Left ventricle myocardium superior (tissue), 1 donor: ENCODE measurements at regions not wholly inside any gene's neighbourhood (a gene's known extent, or its start where the extent isn't known, plus 50 kb on each side); places are given as distances from the start of the nearest gene placed in this dataset.

Experiments used
- ATAC-seq: fragments of 200-7000 bp; cut with Tn5 transposase; one replicate; pipeline ENCODE4 v1.9.1; 2020; ENCODE audit warnings: mild to moderate bottlenecking, moderate library complexity
- DNase-seq: peaks from one replicate; pipeline ENCODE4 v3.0.0-alpha.2; 2020
- intact Hi-C: fragments of 100-400 bp; cut with micrococcal nuclease; formaldehyde crosslinking; loops from one replicate; pipeline ENCODE4 v1.11.0; 2022
- donor health status: DM: no; HTN: yes; CAD: no; lungs with severe emphysema.

GRCh38 chr14:71721791-71722190 lies 210.4 kb upstream of the RGS6 start:
- DNase-seq (no peak), ATAC-seq (no peak)
- intact Hi-C loops: no loop called here

GRCh38 chr14:71722885-71723284 lies 209.3 kb upstream of the RGS6 start:
- intact Hi-C loops: no loop called here
- DNase-seq (no peak), ATAC-seq (no peak)

GRCh38 chr14:71725922-71726579 lies 206.2 kb upstream of the RGS6 start:
- ATAC-seq (no peak), DNase-seq (no peak)
- intact Hi-C loops: no loop called here

GRCh38 chr14:71726580-71727021 lies 205.6 kb upstream of the RGS6 start:
- DNase-seq: no peak
- intact Hi-C loops: no loop called here
- no peak for ATAC-seq

- DNase-seq: no peak
These were observed 203.8 kb upstream of the RGS6 start for GRCh38 chr14:71728386-71728785.

GRCh38 chr14:71729596-71729995 lies 202.6 kb upstream of the RGS6 start:
- intact Hi-C loops: no loop called here
- no peak for ATAC-seq

More at GRCh38 chr14:71728386-71728785, 203.8 kb upstream of the RGS6 start:
- intact Hi-C loops: no loop called here
- no peak for ATAC-seq

GRCh38 chr14:71730471-71730870 lies 201.8 kb upstream of the RGS6 start:
- ATAC-seq (no peak), DNase-seq (no peak)
- intact Hi-C loops: no loop called here

More at GRCh38 chr14:71729596-71729995, 202.6 kb upstream of the RGS6 start:
- DNase-seq: no peak

- intact Hi-C loops: no loop called here
- DNase-seq (no peak), ATAC-seq (no peak)
These were observed 201.1 kb upstream of the RGS6 start for GRCh38 chr14:71731096-71731495.

GRCh38 chr14:71733210-71733883 lies 198.9 kb upstream of the RGS6 start:
- DNase-seq: no peak
- ATAC-seq: no peak
- intact Hi-C loops: no loop called here

- DNase-seq (no peak), ATAC-seq (no peak)
- intact Hi-C loops: no loop called here
These were observed 198.2 kb upstream of the RGS6 start for GRCh38 chr14:71734076-71734475.

GRCh38 chr14:71734885-71735284 lies 197.3 kb upstream of the RGS6 start:
- intact Hi-C loops: no loop called here
- ATAC-seq: no peak

GRCh38 chr14:71737760-71738159 lies 194.5 kb upstream of the RGS6 start:
- no peak for DNase-seq
- intact Hi-C loops: no loop called here
- no peak for ATAC-seq

More at GRCh38 chr14:71734885-71735284, 197.3 kb upstream of the RGS6 start:
- DNase-seq: no peak

- ATAC-seq (no peak), DNase-seq (no peak)
- intact Hi-C loops: no loop called here
These were observed 192.8 kb upstream of the RGS6 start for GRCh38 chr14:71739273-71739990.

GRCh38 chr14:71741241-71741640 lies 191.0 kb upstream of the RGS6 start:
- no peak for DNase-seq
- ATAC-seq: no peak
- intact Hi-C loops: no loop called here

GRCh38 chr14:71742485-71742884 lies 189.7 kb upstream of the RGS6 start:
- ATAC-seq (no peak), DNase-seq (no peak)
- intact Hi-C loops: no loop called here

GRCh38 chr14:71745072-71745471 lies 187.2 kb upstream of the RGS6 start:
- intact Hi-C loops: no loop called here
- ATAC-seq (no peak), DNase-seq (no peak)

- no peak for DNase-seq
- intact Hi-C loops: no loop called here
- ATAC-seq: no peak
These were observed 184.0 kb upstream of the RGS6 start for GRCh38 chr14:71748196-71748595.

- DNase-seq (no peak), ATAC-seq (no peak)
- intact Hi-C loops: loop anchor here (5.0 kb wide), 1 partner anchor 612 kb away; no protein-coding TSS in a partner anchor
These were observed 182.5 kb upstream of the RGS6 start for GRCh38 chr14:71749613-71750238.

GRCh38 chr14:71751264-71751663 lies 181.0 kb upstream of the RGS6 start:
- ATAC-seq: no peak
- intact Hi-C loops: loop anchor here (5.0 kb wide), 1 partner anchor 614 kb away; no protein-coding TSS in a partner anchor

More at GRCh38 chr14:71751264-71751663, 181.0 kb upstream of the RGS6 start:
- DNase-seq: no peak
